ENCODE measurements at regions not wholly inside any gene's neighbourhood (a gene's known extent, or its start where the extent isn't known, plus 50 kb on each side); places are given as distances from the start of the nearest gene placed in this dataset.

DNA sequence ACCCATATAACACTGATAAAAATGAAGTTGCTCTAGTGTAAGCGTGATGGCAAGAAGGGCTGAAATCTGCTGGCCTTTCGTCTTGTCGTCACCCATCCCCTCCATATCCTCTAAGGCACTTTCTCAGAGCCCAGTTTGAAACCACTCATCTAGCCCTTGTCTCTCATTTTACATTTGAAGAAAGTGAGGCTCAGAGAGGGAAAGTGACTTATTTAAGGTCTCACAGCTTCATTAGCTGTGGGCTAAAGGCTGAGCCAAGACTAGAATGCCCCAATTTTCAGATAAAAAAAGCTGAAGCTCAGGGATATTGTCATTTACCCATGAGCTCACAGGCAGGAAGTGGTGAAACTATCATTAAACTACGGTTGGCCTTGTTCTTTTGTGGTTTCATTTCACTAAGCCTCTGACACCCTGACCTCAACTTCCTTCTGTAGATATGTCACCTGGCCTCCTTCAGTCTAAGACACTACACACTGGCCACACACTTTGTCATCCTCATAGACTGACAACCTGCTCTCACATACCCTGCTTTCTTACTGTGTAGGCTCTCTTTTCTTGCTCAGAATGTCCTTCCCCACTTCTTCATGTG is 176.7 kb upstream of the DMAC1 start:
- no peak overlapping the region for H3K4ac ChIP-seq (replicated peaks; ENCODE audit: insufficient read length, low read depth, low read length)
- H2BK120ac ChIP-seq (replicated peaks; ENCODE audit: low read depth, low read length) = no peak overlapping the region
- H3K4me2 ChIP-seq (ENCODE audit: insufficient read depth in 1 of 2, low read depth in 2 of 2, low read length in 2 of 2) = no peak overlapping the region
- FAIRE-seq (no peak), DNase-seq (ENCODE audit: low read depth in 1 of 2, low spot score in 2 of 2) (no peak)
- no peaks in the 10 kb centered on the region for H4K20me1 ChIP-seq (replicated peaks in 1 of 2; ENCODE audit: control insufficient read depth in 1 of 2, insufficient read depth in 2 of 2, low read length in 2 of 2)
- no peak overlapping the region for H3K4me3 ChIP-seq (ENCODE audit: extremely low read depth in 1 of 4, insufficient read depth in 2 of 4, low read depth in 3 of 4, low read length in 4 of 4)
- no peak overlapping the region for H2BK12ac ChIP-seq (ENCODE audit: low read depth, low read length)
- WGBS, 2 experiments (ENCODE audit: extremely low coverage in 1 of 2, insufficient coverage in 1 of 2, insufficient read length in 1 of 2, insufficient replicate concordance in 2 of 2, low coverage in 1 of 2, low lambda C conversion rate in 2 of 2, missing lambda C conversion rate in 1 of 2) = 80% methylated on average over 4 of the region's 4 CpGs; no CpG with 5 or more reads in 1 of the 2 experiments
- H3K36me3 ChIP-seq (ENCODE audit: control insufficient read depth in 2 of 4, insufficient read depth in 4 of 4, low read length in 3 of 4) = no peaks in the 10 kb centered on the region
- H3K23ac ChIP-seq (ENCODE audit: insufficient read length) = no peak overlapping the region
- H2AK5ac ChIP-seq (ENCODE audit: low read depth, low read length) = no peak overlapping the region
- POLR2A ChIA-PET (ENCODE audit: partially characterized antibody) = no interaction called here
- H4K5ac ChIP-seq (ENCODE audit: insufficient read length, low read depth, low read length) = no peak overlapping the region
- H3K79me1 ChIP-seq (ENCODE audit: low read depth, low read length) = no peaks in the 10 kb centered on the region
- no peak overlapping the region for H3K56ac ChIP-seq (replicated peaks; ENCODE audit: insufficient read length, low read depth, low read length)
- no peak overlapping the region for H3K27ac ChIP-seq (ENCODE audit: low read depth, low read length)
- H3K79me2 ChIP-seq (ENCODE audit: control insufficient read depth in 1 of 2, insufficient read depth in 2 of 2, low read length in 2 of 2) = no peaks in the 10 kb centered on the region
- H2BK15ac ChIP-seq (ENCODE audit: low read length) = no peak overlapping the region
- no peak overlapping the region for H3K14ac ChIP-seq (ENCODE audit: insufficient read length)
- peaks cover 0 to 2% (median 0%) of the 10 kb centered on the region in 4 experiments; a peak in 1 of 7 replicates for H3K4me1 ChIP-seq (replicated peaks in 1 of 4; ENCODE audit: control insufficient read depth in 3 of 4, insufficient read depth in 4 of 4, low read length in 3 of 4)
- H4K91ac ChIP-seq (replicated peaks; ENCODE audit: insufficient read length, low read length) = no peak overlapping the region
- H2AFZ ChIP-seq (ENCODE audit: low read length) = no peak overlapping the region
- H3K27me3 ChIP-seq (replicated peaks in 1 of 4; ENCODE audit: control insufficient read depth in 3 of 4, extremely low read depth in 1 of 4, insufficient read depth in 3 of 4, low read length in 3 of 4) = no peaks in the 10 kb centered on the region
- no peaks in the 10 kb centered on the region for H3K9me3 ChIP-seq (ENCODE audit: insufficient read depth in 2 of 2, low read depth in 1 of 2, low read length in 1 of 2)
- H3K9ac ChIP-seq (replicated peaks in 1 of 4; ENCODE audit: extremely low read depth in 1 of 4, low read depth in 3 of 4, low read length in 3 of 4) = no peak overlapping the region
- no peak overlapping the region for H2BK5ac ChIP-seq (ENCODE audit: low read depth, low read length)
- no peak for TF ChIP-seq BCL11A (IDR thresholded peaks at IDR 0.05; ENCODE audit: low read depth in 2 of 2, low read length in 2 of 2)
- TF ChIP-seq ASH2L (IDR thresholded peaks at IDR 0.05; ENCODE audit: low read length) = no peak
- TF ChIP-seq CBX8 (IDR thresholded peaks at IDR 0.05; ENCODE audit: borderline replicate concordance, low read depth, low read length) = no peak
- H3K23me2 ChIP-seq (ENCODE audit: low read depth, low read length) = no peaks in the 10 kb centered on the region
- no peak overlapping the region for H3K18ac ChIP-seq (ENCODE audit: extremely low read depth, low read length)
- CTCF ChIA-PET (ENCODE audit: partially characterized antibody) = interaction anchor here (1.4 kb wide), 1 partner anchor 132 kb away, joined by 4 read pairs; no protein-coding TSS in a partner anchor
- no peak overlapping the region for H2BK20ac ChIP-seq (ENCODE audit: low read length)
- no peak overlapping the region for H4K8ac ChIP-seq (ENCODE audit: extremely low read depth, insufficient read depth, low read length)
